ENCODE measurements at regions not wholly inside any gene's neighbourhood (a gene's known extent, or its start where the extent isn't known, plus 50 kb on each side); places are given as distances from the start of the nearest gene placed in this dataset.

GRCh38 chr7:156185076-156185475, 372.8 kb upstream of the SHH start:
- peaks cover 0 to 17% (median 5%) of the 10 kb centered on the region in 8 donors for H3K9me3 Mint-ChIP-seq

GRCh38 chr7:156184164-156184563, 371.9 kb upstream of the SHH start:
- Histone ChIP-seq H3K36me3 (ENCODE audit: insufficient read depth, low read length) (no peaks in the 10 kb centered on the region), H3K4me3 (ENCODE audit: low read length in 2 of 2) (no peak overlapping the region), H3K27me3 (ENCODE audit: insufficient read depth, low read length) (no peaks in the 10 kb centered on the region), H3K9me3 (ENCODE audit: control insufficient read depth in 1 of 2, low read length in 2 of 2) (no peaks in the 10 kb centered on the region), H3K27ac (ENCODE audit: low read depth, low read length) (no peak overlapping the region), H3K4me1 (ENCODE audit: insufficient read depth, low read length) (no peaks in the 10 kb centered on the region)
- POLR2A ChIA-PET (ENCODE audit: partially characterized antibody) = no interaction called here
- H3K27me3 Mint-ChIP-seq = peaks cover 0 to 5% of the 10 kb centered on the region in 2 donors
- no peaks in the 10 kb centered on the region for H3K4me1 Mint-ChIP-seq
- DNase-seq = no peak
- H3K27ac Mint-ChIP-seq = no peak overlapping the region
- intact Hi-C loops (cut with micrococcal nuclease) = no loop called here
- CTCF ChIA-PET (ENCODE audit: partially characterized antibody) = no interaction called here
- H3K9me3 Mint-ChIP-seq = peaks cover 0 to 17% (median 5%) of the 10 kb centered on the region in 8 donors
- no peak overlapping the region for H3K4me3 Mint-ChIP-seq
- H3K36me3 Mint-ChIP-seq = no peaks in the 10 kb centered on the region

More at GRCh38 chr7:156185076-156185475, 372.8 kb upstream of the SHH start:
- no peaks in the 10 kb centered on the region for H3K9me3 ChIP-seq (ENCODE audit: control insufficient read depth in 1 of 2, low read length in 2 of 2)
- H3K36me3 Mint-ChIP-seq = no peaks in the 10 kb centered on the region
- CTCF ChIA-PET (ENCODE audit: partially characterized antibody) = no interaction called here
- POLR2A ChIA-PET (ENCODE audit: partially characterized antibody) = no interaction called here
- no peaks in the 10 kb centered on the region for H3K36me3 ChIP-seq (ENCODE audit: insufficient read depth, low read length)
- no peak for DNase-seq
- intact Hi-C loops (cut with micrococcal nuclease) = no loop called here
- no peaks in the 10 kb centered on the region for H3K27me3 ChIP-seq (ENCODE audit: insufficient read depth, low read length)
- no peak overlapping the region for H3K27ac ChIP-seq (ENCODE audit: low read depth, low read length)
- no peak overlapping the region for H3K4me3 ChIP-seq (ENCODE audit: low read length in 2 of 2)
- H3K27ac Mint-ChIP-seq = no peak overlapping the region
- H3K4me3 Mint-ChIP-seq = no peak overlapping the region
- H3K4me1 Mint-ChIP-seq = no peaks in the 10 kb centered on the region
- no peaks in the 10 kb centered on the region for H3K4me1 ChIP-seq (ENCODE audit: insufficient read depth, low read length)
- peaks cover under 1 to 1% of the 10 kb centered on the region in 2 donors for H3K27me3 Mint-ChIP-seq

GRCh38 chr7:156180451-156181229, 368.4 kb upstream of the SHH start:
- no peaks in the 10 kb centered on the region for H3K36me3 Mint-ChIP-seq
- no peak overlapping the region for H3K4me3 Mint-ChIP-seq
- Histone ChIP-seq H3K4me1 (ENCODE audit: insufficient read depth, low read length) (no peaks in the 10 kb centered on the region), H3K4me3 (ENCODE audit: low read length in 2 of 2) (no peak overlapping the region), H3K27ac (ENCODE audit: low read depth, low read length) (no peak overlapping the region), H3K9me3 (ENCODE audit: control insufficient read depth in 1 of 2, low read length in 2 of 2) (no peaks in the 10 kb centered on the region), H3K36me3 (ENCODE audit: insufficient read depth, low read length) (no peaks in the 10 kb centered on the region), H3K27me3 (ENCODE audit: insufficient read depth, low read length) (no peaks in the 10 kb centered on the region)
- no peaks in the 10 kb centered on the region for H3K4me1 Mint-ChIP-seq
- CTCF ChIA-PET (ENCODE audit: partially characterized antibody) = no interaction called here
- H3K27me3 Mint-ChIP-seq = peaks cover 0 to 6% of the 10 kb centered on the region in 2 donors
- no peak overlapping the region for H3K27ac Mint-ChIP-seq
- POLR2A ChIA-PET (ENCODE audit: partially characterized antibody) = no interaction called here
- DNase-seq = no peak
- H3K9me3 Mint-ChIP-seq = peaks cover 0 to 5% (median under 1%) of the 10 kb centered on the region in 8 donors
- intact Hi-C loops (cut with micrococcal nuclease) = no loop called here

- Mint-ChIP-seq H3K36me3 (no peaks in the 10 kb centered on the region), H3K9me3 (peaks cover 0 to 4% (median 0%) of the 10 kb centered on the region in 8 donors), H3K4me3 (no peak overlapping the region), H3K27ac (no peak overlapping the region), H3K4me1 (no peaks in the 10 kb centered on the region), H3K27me3 (peaks cover 0 to 6% of the 10 kb centered on the region in 2 donors)
- Histone ChIP-seq H3K4me3 (ENCODE audit: low read length in 2 of 2) (no peak overlapping the region), H3K27me3 (ENCODE audit: insufficient read depth, low read length) (no peaks in the 10 kb centered on the region), H3K27ac (ENCODE audit: low read depth, low read length) (no peak overlapping the region), H3K36me3 (ENCODE audit: insufficient read depth, low read length) (no peaks in the 10 kb centered on the region), H3K4me1 (ENCODE audit: insufficient read depth, low read length) (no peaks in the 10 kb centered on the region), H3K9me3 (ENCODE audit: control insufficient read depth in 1 of 2, low read length in 2 of 2) (no peaks in the 10 kb centered on the region)
- ChIA-PET POLR2A (ENCODE audit: partially characterized antibody) (no interaction called here), CTCF (ENCODE audit: partially characterized antibody) (no interaction called here)
- intact Hi-C loops (cut with micrococcal nuclease) = no loop called here
- DNase-seq = no peak
Observed at GRCh38 chr7:156179872-156180390, 367.7 kb upstream of the SHH start.

- ChIA-PET CTCF (ENCODE audit: partially characterized antibody) (no interaction called here), POLR2A (ENCODE audit: partially characterized antibody) (no interaction called here)
- no peaks in the 10 kb centered on the region for H3K27me3 ChIP-seq (ENCODE audit: insufficient read depth, low read length)
- no peaks in the 10 kb centered on the region for H3K4me1 ChIP-seq (ENCODE audit: insufficient read depth, low read length)
- H3K27ac Mint-ChIP-seq = no peak overlapping the region
- H3K36me3 ChIP-seq (ENCODE audit: insufficient read depth, low read length) = no peaks in the 10 kb centered on the region
- peaks cover 0 to 6% of the 10 kb centered on the region in 2 donors for H3K27me3 Mint-ChIP-seq
- no peak for DNase-seq
- H3K4me3 ChIP-seq (ENCODE audit: low read length in 2 of 2) = no peak overlapping the region
- peaks cover 0 to 4% (median 0%) of the 10 kb centered on the region in 8 donors for H3K9me3 Mint-ChIP-seq
- no peak overlapping the region for H3K27ac ChIP-seq (ENCODE audit: low read depth, low read length)
- no peaks in the 10 kb centered on the region for H3K9me3 ChIP-seq (ENCODE audit: control insufficient read depth in 1 of 2, low read length in 2 of 2)
- no peaks in the 10 kb centered on the region for H3K36me3 Mint-ChIP-seq
- no peak overlapping the region for H3K4me3 Mint-ChIP-seq
- H3K4me1 Mint-ChIP-seq = no peaks in the 10 kb centered on the region
- intact Hi-C loops (cut with micrococcal nuclease) = no loop called here
Observed at GRCh38 chr7:156178857-156179256, 366.6 kb upstream of the SHH start.

GRCh38 chr7:156178214-156178613, 366.0 kb upstream of the SHH start:
- no peaks in the 10 kb centered on the region for H3K36me3 Mint-ChIP-seq
- Histone ChIP-seq H3K27me3 (ENCODE audit: insufficient read depth, low read length) (no peaks in the 10 kb centered on the region), H3K4me1 (ENCODE audit: insufficient read depth, low read length) (no peaks in the 10 kb centered on the region), H3K9me3 (ENCODE audit: control insufficient read depth in 1 of 2, low read length in 2 of 2) (no peaks in the 10 kb centered on the region), H3K27ac (ENCODE audit: low read depth, low read length) (no peak overlapping the region), H3K36me3 (ENCODE audit: insufficient read depth, low read length) (no peaks in the 10 kb centered on the region), H3K4me3 (ENCODE audit: low read length in 2 of 2) (no peak overlapping the region)
- H3K27ac Mint-ChIP-seq = no peak overlapping the region
- CTCF ChIA-PET (ENCODE audit: partially characterized antibody) = no interaction called here
- peaks cover 2 to 6% of the 10 kb centered on the region in 2 donors for H3K27me3 Mint-ChIP-seq
- no peak for DNase-seq
- H3K9me3 Mint-ChIP-seq = peaks cover 0 to 4% (median 0%) of the 10 kb centered on the region in 8 donors
- H3K4me1 Mint-ChIP-seq = no peaks in the 10 kb centered on the region
- intact Hi-C loops (cut with micrococcal nuclease) = no loop called here
- no peak overlapping the region for H3K4me3 Mint-ChIP-seq
- POLR2A ChIA-PET (ENCODE audit: partially characterized antibody) = no interaction called here

- ChIA-PET POLR2A (ENCODE audit: partially characterized antibody) (no interaction called here), CTCF (ENCODE audit: partially characterized antibody) (no interaction called here)
- Mint-ChIP-seq H3K9me3 (peaks cover 0 to 4% (median 0%) of the 10 kb centered on the region in 8 donors), H3K4me1 (no peaks in the 10 kb centered on the region), H3K27me3 (peaks cover 2 to 6% of the 10 kb centered on the region in 2 donors), H3K36me3 (no peaks in the 10 kb centered on the region), H3K27ac (no peak overlapping the region), H3K4me3 (no peak overlapping the region)
- no peaks in the 10 kb centered on the region for H3K27me3 ChIP-seq (ENCODE audit: insufficient read depth, low read length)
- no peak overlapping the region for H3K27ac ChIP-seq (ENCODE audit: low read depth, low read length)
- no peak for DNase-seq
- intact Hi-C loops (cut with micrococcal nuclease) = no loop called here
- no peak overlapping the region for H3K4me3 ChIP-seq (ENCODE audit: low read length in 2 of 2)
- no peaks in the 10 kb centered on the region for H3K9me3 ChIP-seq (ENCODE audit: control insufficient read depth in 1 of 2, low read length in 2 of 2)
- no peaks in the 10 kb centered on the region for H3K36me3 ChIP-seq (ENCODE audit: insufficient read depth, low read length)
- H3K4me1 ChIP-seq (ENCODE audit: insufficient read depth, low read length) = no peaks in the 10 kb centered on the region
Observed at GRCh38 chr7:156177422-156178055, 365.3 kb upstream of the SHH start.

All from CD4-positive, alpha-beta memory T cell (primary cell).